Stimulated activated CD4-positive, alpha-beta T cell treated with anti-CD3 and anti-CD28 coated beads, Interleukin-2, amount 100 ng/mL, for 4 hours (primary cell): ENCODE measurements at regions not wholly inside any gene's neighbourhood (a gene's known extent, or its start where the extent isn't known, plus 50 kb on each side); places are given as distances from the start of the nearest gene placed in this dataset.

Experiments
- DNase-seq: peaks from one replicate; pipeline ENCODE4 v3.0.0-alpha.2; 2020; ENCODE audit warnings: low read depth

GRCh38 chr9:7238247-7238637 lies 480.5 kb downstream of the KDM4C start:
- DNase-seq, result no peak

GRCh38 chr9:7237473-7238246 lies 479.9 kb downstream of the KDM4C start:
- DNase-seq, result no peak

- DNase-seq, result no peak
Observed at GRCh38 chr9:7236186-7236585, 478.4 kb downstream of the KDM4C start.

GRCh38 chr9:7234144-7234543 lies 476.4 kb downstream of the KDM4C start:
- DNase-seq, result no peak

GRCh38 chr9:7229571-7229970 lies 471.8 kb downstream of the KDM4C start:
- no peak for DNase-seq

GRCh38 chr9:7228726-7229125 lies 471.0 kb downstream of the KDM4C start:
- no peak for DNase-seq

- no peak for DNase-seq
Observed at GRCh38 chr9:7227951-7228350, 470.2 kb downstream of the KDM4C start.

- DNase-seq, result no peak
Observed at GRCh38 chr9:7226007-7226640, 468.4 kb downstream of the KDM4C start.
